Dendritic cell treated with granulocyte-macrophage colony-stimulating factor and Interleukin-4, amounts not matched to agents 40 ng/mL and 50 ng/mL, for 4 days (primary cell): ENCODE measurements at regions not wholly inside any gene's neighbourhood (a gene's known extent, or its start where the extent isn't known, plus 50 kb on each side); places are given as distances from the start of the nearest gene placed in this dataset.

Experiments
- H3K27ac Mint-ChIP-seq: one replicate; pipeline ENCODE4 v1.8.0; 2022; ENCODE audit warnings: mild to moderate bottlenecking, mixed read lengths
- H3K27me3 Mint-ChIP-seq: one replicate; pipeline ENCODE4 v1.8.0; 2022; ENCODE audit warnings: mild to moderate bottlenecking, mixed read lengths
- H3K36me3 Mint-ChIP-seq: one replicate; pipeline ENCODE4 v1.8.0; 2022; ENCODE audit warnings: low read depth, mixed read lengths
- H3K4me1 Mint-ChIP-seq: one replicate; pipeline ENCODE4 v1.8.0; 2022; ENCODE audit warnings: low read depth, mixed read lengths
- H3K4me3 Mint-ChIP-seq: one replicate; pipeline ENCODE4 v1.8.0; 2022; ENCODE audit warnings: mild to moderate bottlenecking, moderate library complexity, mixed read lengths
- H3K9me3 Mint-ChIP-seq: one replicate; pipeline ENCODE4 v1.8.0; 2022; ENCODE audit warnings: mixed read lengths
- intact Hi-C: fragments of 100-400 bp; cut with micrococcal nuclease; formaldehyde crosslinking; loops from one replicate; pipeline ENCODE4 v1.15.0; 2022

GRCh38 chr15:37789881-37790280 lies 144.6 kb upstream of the TMCO5A start:
- H3K4me1 Mint-ChIP-seq: no peaks in the 10 kb centered on the region
- H3K4me3 Mint-ChIP-seq: no peak overlapping the region
- no peaks in the 10 kb centered on the region for H3K36me3 Mint-ChIP-seq
- H3K27ac Mint-ChIP-seq: no peak overlapping the region
- H3K27me3 Mint-ChIP-seq: no peaks in the 10 kb centered on the region
- peaks cover 7% of the 10 kb centered on the region for H3K9me3 Mint-ChIP-seq
- intact Hi-C loops: no loop called here

GRCh38 chr15:37791693-37792092 lies 142.7 kb upstream of the TMCO5A start:
- no peaks in the 10 kb centered on the region for H3K27me3 Mint-ChIP-seq
- H3K9me3 Mint-ChIP-seq: peaks cover 7% of the 10 kb centered on the region
- H3K4me1 Mint-ChIP-seq: no peaks in the 10 kb centered on the region
- H3K4me3 Mint-ChIP-seq: no peak overlapping the region
- intact Hi-C loops: no loop called here
- no peaks in the 10 kb centered on the region for H3K36me3 Mint-ChIP-seq
- H3K27ac Mint-ChIP-seq: no peak overlapping the region

GRCh38 chr15:37792351-37792750 lies 142.1 kb upstream of the TMCO5A start:
- no peak overlapping the region for H3K4me3 Mint-ChIP-seq
- no peaks in the 10 kb centered on the region for H3K4me1 Mint-ChIP-seq

GRCh38 chr15:37793851-37794250 lies 140.6 kb upstream of the TMCO5A start:
- Mint-ChIP-seq H3K27me3 (no peaks in the 10 kb centered on the region), H3K4me1 (no peaks in the 10 kb centered on the region), H3K36me3 (no peaks in the 10 kb centered on the region), H3K9me3 (peaks cover 7% of the 10 kb centered on the region), H3K27ac (no peak overlapping the region), H3K4me3 (no peak overlapping the region)
- intact Hi-C loops: no loop called here

More at GRCh38 chr15:37792351-37792750, 142.1 kb upstream of the TMCO5A start:
- H3K27me3 Mint-ChIP-seq: no peaks in the 10 kb centered on the region
- intact Hi-C loops: no loop called here
- no peak overlapping the region for H3K27ac Mint-ChIP-seq
- no peaks in the 10 kb centered on the region for H3K36me3 Mint-ChIP-seq
- peaks cover 7% of the 10 kb centered on the region for H3K9me3 Mint-ChIP-seq

GRCh38 chr15:37794947-37795346 lies 139.5 kb upstream of the TMCO5A start:
- Mint-ChIP-seq H3K4me3 (no peak overlapping the region), H3K36me3 (no peaks in the 10 kb centered on the region), H3K9me3 (peaks cover 7% of the 10 kb centered on the region), H3K4me1 (no peaks in the 10 kb centered on the region), H3K27me3 (no peaks in the 10 kb centered on the region), H3K27ac (no peak overlapping the region)
- intact Hi-C loops: no loop called here

- Mint-ChIP-seq H3K4me1 (no peaks in the 10 kb centered on the region), H3K9me3 (no peaks in the 10 kb centered on the region), H3K27me3 (no peaks in the 10 kb centered on the region), H3K4me3 (no peak overlapping the region), H3K27ac (no peak overlapping the region), H3K36me3 (no peaks in the 10 kb centered on the region)
- intact Hi-C loops: no loop called here
Measured at GRCh38 chr15:37801529-37801928, 132.9 kb upstream of the TMCO5A start.

- intact Hi-C loops: no loop called here
- Mint-ChIP-seq H3K4me1 (no peaks in the 10 kb centered on the region), H3K36me3 (no peaks in the 10 kb centered on the region), H3K27ac (no peak overlapping the region), H3K9me3 (no peaks in the 10 kb centered on the region), H3K27me3 (no peaks in the 10 kb centered on the region), H3K4me3 (no peak overlapping the region)
Measured at GRCh38 chr15:37806808-37807207, 127.6 kb upstream of the TMCO5A start.

- Mint-ChIP-seq H3K4me1 (no peaks in the 10 kb centered on the region), H3K36me3 (no peaks in the 10 kb centered on the region), H3K9me3 (no peaks in the 10 kb centered on the region), H3K27me3 (no peaks in the 10 kb centered on the region), H3K4me3 (no peak overlapping the region), H3K27ac (no peak overlapping the region)
- intact Hi-C loops: no loop called here
Measured at GRCh38 chr15:37810381-37810780, 124.1 kb upstream of the TMCO5A start.

GRCh38 chr15:37813306-37813705 lies 121.1 kb upstream of the TMCO5A start:
- Mint-ChIP-seq H3K9me3 (no peaks in the 10 kb centered on the region), H3K27me3 (no peaks in the 10 kb centered on the region), H3K36me3 (no peaks in the 10 kb centered on the region), H3K27ac (no peak overlapping the region), H3K4me1 (no peaks in the 10 kb centered on the region), H3K4me3 (no peak overlapping the region)
- intact Hi-C loops: no loop called here

GRCh38 chr15:37814847-37815515 lies 119.5 kb upstream of the TMCO5A start:
- Mint-ChIP-seq H3K9me3 (no peaks in the 10 kb centered on the region), H3K27me3 (no peaks in the 10 kb centered on the region), H3K4me3 (no peak overlapping the region), H3K4me1 (no peaks in the 10 kb centered on the region), H3K36me3 (no peaks in the 10 kb centered on the region), H3K27ac (no peak overlapping the region)
- intact Hi-C loops: no loop called here

- Mint-ChIP-seq H3K9me3 (no peaks in the 10 kb centered on the region), H3K27ac (no peak overlapping the region), H3K27me3 (no peaks in the 10 kb centered on the region), H3K4me1 (no peaks in the 10 kb centered on the region), H3K36me3 (no peaks in the 10 kb centered on the region), H3K4me3 (no peak overlapping the region)
- intact Hi-C loops: no loop called here
Measured at GRCh38 chr15:37818152-37818677, 116.2 kb upstream of the TMCO5A start.

GRCh38 chr15:37819191-37819590 lies 115.2 kb upstream of the TMCO5A start:
- no peaks in the 10 kb centered on the region for H3K27me3 Mint-ChIP-seq
- no peak overlapping the region for H3K4me3 Mint-ChIP-seq
- intact Hi-C loops: no loop called here
- no peaks in the 10 kb centered on the region for H3K4me1 Mint-ChIP-seq
- no peaks in the 10 kb centered on the region for H3K9me3 Mint-ChIP-seq
- no peak overlapping the region for H3K27ac Mint-ChIP-seq
- H3K36me3 Mint-ChIP-seq: no peaks in the 10 kb centered on the region

- no peaks in the 10 kb centered on the region for H3K36me3 Mint-ChIP-seq
- intact Hi-C loops: no loop called here
- peaks cover 10% of the 10 kb centered on the region for H3K4me1 Mint-ChIP-seq
- no peaks in the 10 kb centered on the region for H3K27me3 Mint-ChIP-seq
- no peak overlapping the region for H3K4me3 Mint-ChIP-seq
- no peak overlapping the region for H3K27ac Mint-ChIP-seq
- H3K9me3 Mint-ChIP-seq: no peaks in the 10 kb centered on the region
Measured at GRCh38 chr15:37820380-37821128, 113.9 kb upstream of the TMCO5A start.

GRCh38 chr15:37823601-37824275 lies 110.7 kb upstream of the TMCO5A start:
- intact Hi-C loops: no loop called here
- Mint-ChIP-seq H3K9me3 (no peaks in the 10 kb centered on the region), H3K36me3 (no peaks in the 10 kb centered on the region)

More at GRCh38 chr15:37823601-37824275, 110.7 kb upstream of the TMCO5A start:
- Mint-ChIP-seq H3K4me3 (no peak overlapping the region), H3K4me1 (peaks cover 12% of the 10 kb centered on the region), H3K27me3 (no peaks in the 10 kb centered on the region), H3K27ac (no peak overlapping the region)
